Activated naive CD4-positive, alpha-beta T cell treated with Interleukin-2 at 50 U/mL for 16 hours (primary cell): ENCODE measurements at regions not wholly inside any gene's neighbourhood (a gene's known extent, or its start where the extent isn't known, plus 50 kb on each side); places are given as distances from the start of the nearest gene placed in this dataset.
"Not testable (repeated sequence)": the region's sequence is repeated elsewhere in the genome, so short reads cannot be mapped to it uniquely, and the experiment has no call there.

Experiments used
- DNase-seq: peaks from one replicate; pipeline ENCODE4 v3.0.0-alpha.2; 2020

GRCh38 chr13:44311011-44311780 lies 62.4 kb upstream of the SERP2 start:
- no peak for DNase-seq

GRCh38 chr13:44312131-44312530 lies 61.5 kb upstream of the SERP2 start:
- DNase-seq = no peak

GRCh38 chr13:44312834-44313551 lies 60.6 kb upstream of the SERP2 start:
- no peak for DNase-seq

DNA sequence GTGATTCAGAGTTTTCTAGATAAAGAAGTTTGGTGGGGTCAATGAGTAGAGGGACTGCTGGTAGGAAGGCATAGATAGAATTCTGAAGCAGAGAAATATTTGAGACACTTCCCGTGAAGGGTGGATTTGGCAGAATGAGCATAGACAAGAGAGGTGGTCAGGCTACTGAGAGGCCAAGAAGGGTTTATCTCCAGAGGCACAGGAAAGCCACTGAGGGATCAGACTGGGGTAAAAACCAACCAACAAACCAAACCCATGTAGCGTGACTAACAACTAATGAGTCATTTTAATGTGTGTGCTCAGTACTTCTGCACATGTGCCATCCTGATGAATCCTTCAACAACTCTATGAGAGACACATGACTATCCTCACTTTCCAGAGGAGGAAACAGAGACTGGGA lies 60.0 kb upstream of the SERP2 start:
- no peak for DNase-seq

- not testable (repeated sequence) for DNase-seq
Measured at GRCh38 chr13:44314160-44314559, 59.5 kb upstream of the SERP2 start.

DNA sequence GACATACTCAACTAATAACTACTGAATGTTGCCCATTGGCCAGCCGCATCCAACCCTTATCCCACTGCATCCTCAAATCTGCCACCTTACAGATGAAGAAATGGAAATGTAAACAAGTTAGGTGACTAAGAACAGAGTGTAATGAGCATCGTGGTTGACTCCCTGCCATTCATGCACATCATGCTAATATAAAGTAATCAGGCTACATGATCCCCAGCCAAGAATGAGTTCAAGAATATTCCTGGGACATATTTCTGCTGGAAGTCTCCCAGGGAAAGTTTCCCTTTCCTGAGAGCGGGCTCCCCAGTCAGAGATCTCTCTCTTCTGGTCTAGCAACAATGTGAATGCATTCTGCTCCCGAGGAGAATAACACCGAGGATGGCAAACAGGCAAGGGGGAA lies 55.9 kb upstream of the SERP2 start:
- DNase-seq = no peak

DNA sequence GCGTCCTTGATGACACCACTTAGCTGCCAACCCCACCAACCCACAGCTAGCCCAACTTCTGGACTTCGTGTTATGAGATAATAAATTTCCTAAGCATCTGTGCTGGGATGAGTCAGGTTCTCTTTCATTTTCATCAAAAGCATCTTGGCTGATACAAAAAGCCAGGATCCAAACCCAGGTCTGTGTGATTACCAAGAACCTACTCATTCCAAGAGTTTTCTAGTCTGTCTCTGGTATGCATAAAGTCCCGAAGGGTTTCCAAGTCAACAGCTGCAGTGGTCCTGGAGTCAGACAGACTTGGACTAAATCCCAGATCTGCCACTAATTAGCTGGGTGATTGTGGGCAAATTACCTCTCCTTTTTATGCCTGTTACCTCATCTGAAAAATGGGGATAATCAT lies 55.5 kb upstream of the SERP2 start:
- no peak for DNase-seq

GRCh38 chr13:44320611-44321010 lies 53.0 kb upstream of the SERP2 start:
- no peak for DNase-seq

DNA sequence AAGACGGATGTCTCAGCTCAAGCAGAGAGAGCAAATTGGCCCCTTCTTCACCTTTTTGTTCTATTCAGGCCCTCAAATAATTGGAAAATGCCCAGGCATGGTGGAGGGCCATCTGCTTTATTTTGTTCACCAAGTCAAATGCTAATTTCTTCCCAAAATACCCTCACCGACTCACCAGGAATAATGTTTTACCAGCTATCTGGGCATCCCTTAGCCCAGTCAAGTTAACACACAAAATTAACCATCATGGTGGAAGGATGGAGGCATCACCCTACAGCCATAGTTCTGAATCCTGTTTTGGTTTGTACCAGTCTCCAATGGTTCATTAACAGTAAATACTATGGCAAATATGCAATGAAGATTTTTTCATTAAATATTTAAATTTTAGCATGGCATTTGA lies 51.7 kb upstream of the SERP2 start:
- no peak for DNase-seq

- DNase-seq = no peak
Measured at GRCh38 chr13:44322928-44323327, 50.7 kb upstream of the SERP2 start.

DNA sequence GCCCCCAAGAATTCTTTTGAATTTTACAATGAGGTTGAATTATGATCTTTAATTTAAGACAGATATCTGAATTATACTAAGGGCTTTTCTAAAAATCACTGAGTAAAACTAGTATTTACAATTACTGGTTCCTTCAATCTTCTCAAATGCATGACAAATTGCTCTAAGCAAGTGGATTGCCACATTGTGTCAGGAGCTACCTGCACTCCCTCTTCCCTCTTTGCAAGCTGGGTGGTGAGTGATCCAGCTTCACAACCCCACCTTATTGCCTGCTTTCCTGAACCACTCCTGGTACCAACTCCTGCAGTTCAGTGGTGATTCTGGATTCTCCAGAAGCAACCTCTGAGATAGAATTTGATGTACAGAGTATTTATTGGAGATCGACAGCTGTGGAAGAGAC lies 49.9 kb upstream of the SERP2 start:
- DNase-seq = no peak
